HG02642 (cell line): ENCODE measurements at regions not wholly inside any gene's neighbourhood (a gene's known extent, or its start where the extent isn't known, plus 50 kb on each side); places are given as distances from the start of the nearest gene placed in this dataset.

Experiments
- ATAC-seq: cut with Tn5 transposase; IDR thresholded peaks from one replicate; pipeline ENCODE4 v1.9.1; 2021; ENCODE audit warnings: mild to moderate bottlenecking; ENCODE audit not compliant: unreplicated experiment, poor library complexity

- no peak for ATAC-seq
Observed at GRCh38 chr6:109295774-109296156, 86.5 kb downstream of the CD164 start.

DNA sequence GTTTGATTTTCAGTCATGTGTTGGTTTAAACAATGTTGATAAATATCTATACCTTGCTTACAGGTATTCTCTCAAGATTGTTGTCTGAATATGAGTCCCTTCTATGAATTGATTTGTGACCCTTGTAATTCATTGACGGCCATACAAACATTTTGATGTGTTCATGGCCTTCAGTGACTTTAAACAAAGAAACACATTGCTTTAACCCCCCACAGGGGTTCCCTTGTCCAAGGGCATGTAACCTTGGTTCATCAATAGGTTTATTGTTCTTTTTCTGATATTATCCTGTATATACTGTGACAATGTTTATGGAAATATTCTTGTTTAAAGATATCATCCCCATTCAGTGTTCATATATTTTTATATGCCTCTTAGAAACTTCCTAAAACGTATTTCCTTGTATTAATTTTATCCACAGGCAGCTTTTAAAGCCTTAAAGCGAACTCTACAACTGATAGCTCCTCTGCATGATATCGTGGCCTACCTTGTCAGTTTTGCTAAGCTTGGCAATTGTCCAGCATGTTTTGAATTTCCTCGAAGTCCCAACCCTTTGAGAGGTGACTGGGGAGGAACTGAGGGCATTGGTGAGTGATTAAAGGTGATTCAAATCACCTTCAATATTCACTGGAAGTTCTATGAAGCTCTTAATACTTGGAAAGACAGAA is 87.0 kb downstream of the CD164 start:
- ATAC-seq: no peak

DNA sequence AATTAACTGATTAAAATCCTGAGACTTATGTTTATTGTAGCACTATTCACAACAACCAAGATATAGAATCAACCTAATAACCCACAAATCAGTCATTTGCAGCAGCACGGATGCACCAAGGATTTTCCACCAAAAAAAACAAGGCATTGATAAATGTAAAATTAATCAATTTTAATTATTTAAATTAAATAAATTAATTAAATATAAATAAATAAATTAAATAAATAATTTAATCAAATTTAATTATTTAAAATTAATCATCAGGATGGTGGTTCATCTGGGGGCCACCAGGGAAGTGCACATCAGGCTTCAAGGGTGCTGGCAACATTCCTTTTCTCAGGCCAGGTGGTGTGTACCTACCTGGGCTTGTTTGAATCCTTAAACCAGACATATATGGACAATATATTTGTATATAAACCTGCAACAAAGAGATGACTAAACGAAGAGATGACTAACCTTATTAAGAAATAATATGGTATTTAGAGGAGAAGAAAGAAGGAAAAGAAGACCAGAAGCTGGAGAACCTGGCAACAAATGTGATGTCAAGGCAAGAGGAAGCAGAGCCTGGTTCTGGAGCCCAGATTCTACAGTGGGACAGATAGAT is 89.2 kb downstream of the CD164 start:
- no peak for ATAC-seq

DNA sequence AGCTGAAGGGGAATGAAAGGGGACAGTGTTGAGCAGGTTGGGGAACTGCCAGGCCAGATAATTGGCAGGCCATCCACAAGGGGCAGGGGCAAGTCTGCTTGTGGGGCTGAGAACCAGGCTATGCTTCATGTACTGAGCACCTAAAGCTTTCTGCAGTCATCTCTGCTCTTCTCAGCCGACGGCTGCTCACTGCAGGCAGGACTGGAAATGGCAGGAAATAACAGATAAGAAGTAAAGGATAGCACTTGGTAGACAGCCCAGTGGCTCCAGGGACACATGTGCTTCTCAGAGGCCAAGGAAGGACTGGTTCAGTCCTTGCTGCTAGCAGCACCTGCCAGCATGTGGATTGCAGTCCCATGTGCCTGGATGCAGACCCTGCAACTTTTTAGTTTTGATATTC is 89.8 kb downstream of the CD164 start:
- ATAC-seq: no peak

- ATAC-seq: no peak
Observed at GRCh38 chr6:109291902-109292301, 90.4 kb downstream of the CD164 start.

GRCh38 chr6:109290143-109290931 is 91.9 kb downstream of the CD164 start:
- no peak for ATAC-seq

DNA sequence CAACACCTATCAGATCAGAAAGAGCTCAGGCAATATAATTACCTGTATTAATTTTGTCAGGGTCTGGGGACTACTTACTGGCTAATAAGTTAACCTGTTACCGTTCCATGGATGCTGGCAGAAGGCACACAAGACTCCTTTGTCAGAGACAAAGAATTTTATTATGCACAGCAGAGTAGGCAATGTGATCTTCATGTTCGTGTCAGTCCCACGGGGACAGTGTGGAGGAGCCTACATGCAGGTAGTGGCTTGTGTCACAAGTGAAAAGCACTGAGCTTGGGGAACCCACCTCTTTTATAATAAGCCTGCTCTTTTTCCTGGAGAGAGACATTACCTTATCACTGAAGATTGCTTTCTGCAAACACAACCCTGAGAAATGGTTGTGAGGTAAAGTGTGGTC is 96.9 kb downstream of the CD164 start:
- ATAC-seq: no peak

GRCh38 chr6:109284675-109285074 is 97.6 kb downstream of the CD164 start:
- no peak for ATAC-seq

DNA sequence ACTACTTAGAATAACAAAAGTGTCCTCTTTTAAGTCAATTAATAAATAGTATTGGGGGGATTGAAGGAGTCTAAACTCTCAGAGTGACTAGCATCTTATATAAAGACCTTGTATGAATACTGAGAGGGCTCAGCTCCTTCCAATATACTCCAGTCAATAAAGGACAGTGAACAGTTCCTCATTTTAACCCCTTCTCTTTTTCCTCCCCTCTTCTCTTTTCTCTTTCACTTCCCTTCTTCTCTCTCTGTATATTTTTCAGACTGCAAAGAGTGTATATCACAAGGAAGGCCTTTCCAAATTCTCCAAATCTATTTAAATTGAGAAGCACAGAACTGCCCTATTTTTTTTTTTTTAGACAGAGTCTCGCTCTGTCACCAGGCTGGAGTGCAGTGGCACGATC is 99.5 kb downstream of the CD164 start:
- no peak for ATAC-seq

DNA sequence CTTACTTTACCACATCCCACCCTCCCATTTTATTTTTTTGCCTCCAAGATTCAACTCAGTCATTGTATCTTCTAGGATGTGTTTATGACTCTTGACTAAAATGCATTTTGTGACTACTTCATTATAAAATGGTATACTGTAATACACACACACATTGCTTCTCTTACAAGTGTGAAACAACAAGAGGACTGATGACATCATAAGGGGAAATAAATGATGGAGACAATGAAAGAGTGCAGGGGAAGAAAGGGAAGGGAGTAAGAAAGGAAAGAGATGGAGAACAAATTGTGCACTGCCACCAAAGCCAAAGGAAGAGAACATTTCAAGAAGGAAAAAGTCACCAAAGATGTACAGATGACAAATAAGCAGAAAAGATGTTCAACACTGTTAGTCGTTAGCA is 102.6 kb downstream of the CD164 start:
- ATAC-seq: no peak

GRCh38 chr6:109271622-109272021 is 110.6 kb downstream of the CD164 start:
- ATAC-seq: no peak

DNA sequence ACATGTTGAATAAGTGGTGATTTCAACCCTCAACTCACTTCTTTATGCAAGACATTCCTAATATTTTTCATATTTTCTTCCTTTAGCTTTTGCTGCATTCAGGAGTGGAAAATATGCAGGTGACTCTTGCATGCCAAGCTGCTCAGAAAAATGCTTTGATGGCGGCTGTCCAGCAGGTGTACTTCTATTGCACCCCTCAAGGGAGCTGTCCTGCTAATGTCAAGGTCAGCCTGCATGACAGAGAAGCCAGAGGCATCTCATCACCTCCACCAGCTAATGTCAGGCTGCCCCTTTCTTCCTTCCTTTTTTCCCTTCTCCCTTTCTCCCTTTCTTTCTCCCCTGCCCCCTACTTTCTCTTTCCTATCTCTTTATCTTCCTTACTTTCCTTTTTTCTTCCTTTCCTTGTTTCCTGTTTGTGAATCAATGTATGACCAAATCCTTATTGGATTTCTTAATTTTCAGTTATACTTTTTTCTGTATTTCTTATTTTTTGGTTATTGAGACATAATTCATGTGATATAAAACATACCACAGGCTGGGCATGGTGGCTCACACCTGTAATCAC is 112.2 kb downstream of the CD164 start:
- ATAC-seq: no peak

DNA sequence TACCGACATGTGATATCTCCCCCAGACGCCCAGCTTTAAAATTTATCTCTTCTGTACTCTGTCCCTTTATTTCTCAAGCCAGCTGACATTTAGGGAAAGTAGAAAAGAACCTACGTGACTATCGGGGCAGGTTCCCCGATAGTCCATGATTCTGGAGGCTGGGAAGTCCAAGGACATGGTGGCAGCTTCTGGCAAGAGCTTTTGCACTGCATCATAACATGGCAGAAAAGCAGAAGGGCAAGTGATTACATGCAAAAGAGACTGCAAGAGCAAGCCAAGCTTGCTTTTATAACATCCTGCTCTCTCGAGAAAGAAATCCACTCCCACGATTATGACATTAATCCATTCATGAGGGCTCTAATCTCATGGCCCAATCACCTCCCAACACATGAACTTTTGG is 113.2 kb downstream of the CD164 start:
- ATAC-seq: no peak

GRCh38 chr6:109265530-109265929 is 116.7 kb downstream of the CD164 start:
- ATAC-seq: no peak

DNA sequence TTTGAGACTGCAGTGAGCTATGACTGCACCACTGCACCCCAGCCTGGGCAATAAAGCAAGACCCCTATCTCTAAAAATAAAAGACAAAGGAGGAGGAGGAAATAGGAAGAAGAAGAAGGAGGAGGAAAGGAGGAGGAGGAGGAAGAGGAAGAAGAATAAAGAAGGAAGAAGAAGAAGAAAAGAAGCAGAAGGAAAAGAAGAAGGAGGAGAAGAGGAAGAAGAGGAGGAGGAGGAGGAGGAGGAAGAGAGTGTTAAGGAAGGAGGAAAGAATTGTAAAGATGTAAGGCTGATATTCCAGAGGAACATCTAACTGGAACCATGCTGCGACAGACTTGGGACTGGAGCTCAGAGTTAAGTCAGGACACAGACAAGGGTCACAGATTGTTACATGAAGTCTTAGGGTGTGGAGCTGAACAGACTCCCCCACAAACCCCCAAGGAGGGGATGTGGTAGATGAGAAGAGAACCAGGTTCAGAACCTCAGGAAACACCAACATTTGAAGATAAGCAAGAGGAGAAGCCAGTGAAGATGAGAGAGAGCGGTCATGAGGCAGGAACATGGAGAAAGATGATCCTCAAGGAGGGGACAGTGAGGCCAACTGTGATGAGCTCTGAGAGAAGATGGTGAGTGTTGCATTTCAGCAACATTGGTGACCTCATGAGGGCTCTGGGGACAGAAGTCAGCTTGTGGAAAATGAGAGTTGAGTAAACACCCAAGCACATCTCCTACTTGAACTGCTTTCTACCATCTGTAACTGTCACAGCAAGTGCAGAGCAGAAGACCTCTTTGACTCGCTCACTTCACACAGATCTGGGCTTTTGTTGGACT is 118.2 kb downstream of the CD164 start:
- ATAC-seq: no peak

DNA sequence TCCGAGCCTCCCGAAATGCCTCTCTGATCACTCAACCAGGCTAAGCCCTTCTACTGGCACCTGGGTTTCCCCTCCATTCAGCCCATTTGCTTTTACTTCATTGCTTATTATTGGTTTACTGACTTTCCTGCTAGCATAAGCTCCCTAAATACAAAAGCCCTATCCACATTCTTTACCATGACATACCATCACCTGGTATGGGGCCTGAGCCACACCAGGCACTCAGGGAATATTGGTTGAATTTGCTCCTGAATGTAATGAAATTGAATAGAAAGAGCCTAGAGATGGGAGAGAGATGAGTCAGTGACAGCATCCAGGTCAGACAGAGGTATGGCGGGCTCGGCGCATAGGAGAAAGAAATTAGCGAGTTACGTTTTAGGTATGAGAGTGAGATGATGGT is 120.0 kb downstream of the CD164 start:
- ATAC-seq: no peak

- ATAC-seq: no peak
Observed at GRCh38 chr6:109261811-109262210, 120.5 kb downstream of the CD164 start.

DNA sequence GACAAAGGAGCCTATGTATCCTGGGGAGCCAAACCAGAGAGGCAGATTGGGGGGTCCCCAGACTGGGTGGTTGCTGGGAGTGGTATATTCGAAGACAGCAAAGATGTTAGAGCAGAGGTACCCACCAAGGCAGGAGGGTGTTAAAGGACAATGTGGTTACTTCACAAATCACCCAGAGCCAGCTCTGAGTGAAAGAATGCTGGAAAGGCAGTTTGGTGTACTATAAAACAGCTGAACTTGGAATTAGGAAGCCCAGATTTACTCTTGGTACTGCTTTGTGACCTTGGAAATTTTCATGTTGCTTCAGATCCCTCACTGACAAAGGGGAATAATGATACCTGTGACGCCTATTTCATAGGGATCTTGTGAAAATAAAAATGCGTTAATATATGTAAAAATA is 121.6 kb downstream of the CD164 start:
- ATAC-seq: no peak

DNA sequence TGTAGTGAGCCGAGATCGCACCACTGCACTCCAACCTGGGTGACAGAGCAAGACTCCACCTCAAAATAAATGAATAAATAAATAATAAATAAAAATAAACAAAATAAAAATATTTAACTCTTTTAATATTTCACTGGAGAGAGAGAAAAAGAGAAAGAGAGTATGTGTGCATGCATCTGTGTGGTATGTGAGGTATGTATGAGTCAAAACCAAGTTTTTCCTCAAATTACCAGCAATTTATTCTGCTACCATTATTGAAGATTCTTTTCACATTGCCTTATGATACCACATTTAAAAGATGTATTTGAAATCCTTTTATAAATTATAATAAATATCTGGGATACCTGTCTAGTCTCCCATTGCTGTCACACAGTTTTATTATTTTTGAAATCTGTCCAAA is 122.1 kb downstream of the CD164 start:
- ATAC-seq: no peak

DNA sequence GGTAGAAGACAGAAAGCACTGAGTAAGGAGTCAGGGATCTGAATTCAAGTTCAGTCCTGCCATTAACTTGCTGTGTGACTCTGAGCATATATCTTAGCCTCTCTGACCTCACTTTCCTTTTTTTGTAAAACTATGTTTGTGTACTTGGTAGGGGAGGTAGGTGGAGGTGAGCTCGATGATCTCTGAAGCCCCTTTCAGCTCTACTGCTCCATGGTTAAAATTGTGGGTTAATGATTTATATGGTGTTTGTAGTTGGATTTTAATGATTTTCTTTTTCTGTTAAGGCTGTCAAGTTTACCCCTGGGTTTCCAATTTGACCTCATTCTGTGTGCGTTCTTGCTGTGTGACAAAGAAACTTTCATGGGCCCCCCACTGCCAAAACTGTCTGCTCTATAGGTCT is 124.1 kb downstream of the CD164 start:
- no peak for ATAC-seq

DNA sequence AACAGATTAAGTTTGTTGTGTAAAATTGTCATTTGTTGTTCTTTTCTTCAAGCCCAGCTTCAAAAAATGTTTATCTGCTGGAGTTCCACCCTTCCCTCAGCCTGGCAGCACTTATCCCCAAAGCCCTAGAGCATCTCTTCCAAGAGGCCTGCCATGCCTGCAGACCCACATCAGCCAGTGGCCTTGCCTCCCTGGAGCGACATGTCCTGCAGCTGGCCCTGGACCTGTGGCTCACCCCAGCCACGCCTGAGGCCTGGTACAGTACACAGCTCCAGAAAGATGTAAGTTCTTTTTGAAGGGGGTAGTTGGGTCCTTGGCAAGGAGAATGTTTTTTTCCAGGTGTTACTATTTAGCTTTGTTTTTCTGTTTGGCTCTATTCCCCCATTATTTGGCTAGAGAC is 124.8 kb downstream of the CD164 start:
- no peak for ATAC-seq
